ENCODE measurements at regions not wholly inside any gene's neighbourhood (a gene's known extent, or its start where the extent isn't known, plus 50 kb on each side); places are given as distances from the start of the nearest gene placed in this dataset.

- no peaks in the 10 kb centered on the region for H3K36me3 Mint-ChIP-seq (ENCODE audit: low read depth)
- DNase-seq (no peak), ATAC-seq (no peak)
- H3K9me3 Mint-ChIP-seq = peaks cover 3% of the 10 kb centered on the region
- peaks cover 38% of the 10 kb centered on the region for H3K27me3 Mint-ChIP-seq
- intact Hi-C loops (cut with micrococcal nuclease) = no loop called here
- POLR2A ChIA-PET = no interaction called here
- no peak for TF ChIP-seq CTCF (IDR thresholded peaks at IDR 0.05)
- CTCF ChIA-PET = no interaction called here
- no peaks in the 10 kb centered on the region for H3K4me1 Mint-ChIP-seq (ENCODE audit: low read depth)
- H3K27ac Mint-ChIP-seq = no peak overlapping the region
- no peak overlapping the region for H3K4me3 Mint-ChIP-seq
Measured at GRCh38 chr1:217091561-217091960, 368.3 kb upstream of the ESRRG start.

GRCh38 chr1:217090060-217090911 lies 367.1 kb upstream of the ESRRG start:
- Mint-ChIP-seq H3K36me3 (ENCODE audit: low read depth) (no peaks in the 10 kb centered on the region), H3K4me3 (no peak overlapping the region)

GRCh38 chr1:217089361-217090014 lies 366.3 kb upstream of the ESRRG start:
- ATAC-seq (no peak), DNase-seq (no peak)
- POLR2A ChIA-PET = no interaction called here
- CTCF ChIA-PET = no interaction called here
- Mint-ChIP-seq H3K4me1 (ENCODE audit: low read depth) (no peaks in the 10 kb centered on the region), H3K9me3 (peaks cover 3% of the 10 kb centered on the region), H3K27ac (no peak overlapping the region), H3K27me3 (peaks cover 38% of the 10 kb centered on the region), H3K36me3 (ENCODE audit: low read depth) (no peaks in the 10 kb centered on the region), H3K4me3 (no peak overlapping the region)
- intact Hi-C loops (cut with micrococcal nuclease) = no loop called here
- TF ChIP-seq CTCF (IDR thresholded peaks at IDR 0.05) = no peak

More at GRCh38 chr1:217090060-217090911, 367.1 kb upstream of the ESRRG start:
- no peaks in the 10 kb centered on the region for H3K4me1 Mint-ChIP-seq (ENCODE audit: low read depth)
- H3K27me3 Mint-ChIP-seq = peaks cover 38% of the 10 kb centered on the region
- DNase-seq (no peak), ATAC-seq (no peak)
- ChIA-PET POLR2A (no interaction called here), CTCF (no interaction called here)
- intact Hi-C loops (cut with micrococcal nuclease) = no loop called here
- TF ChIP-seq CTCF (IDR thresholded peaks at IDR 0.05) = no peak
- H3K9me3 Mint-ChIP-seq = peaks cover 3% of the 10 kb centered on the region
- no peak overlapping the region for H3K27ac Mint-ChIP-seq

- intact Hi-C loops (cut with micrococcal nuclease) = no loop called here
- no peak overlapping the region for H3K4me3 Mint-ChIP-seq
- H3K27ac Mint-ChIP-seq = no peak overlapping the region
- DNase-seq (no peak), ATAC-seq (no peak)
- POLR2A ChIA-PET = no interaction called here
- CTCF ChIA-PET = no interaction called here
- no peaks in the 10 kb centered on the region for H3K4me1 Mint-ChIP-seq (ENCODE audit: low read depth)
- peaks cover 3% of the 10 kb centered on the region for H3K9me3 Mint-ChIP-seq
- no peak for TF ChIP-seq CTCF (IDR thresholded peaks at IDR 0.05)
- H3K27me3 Mint-ChIP-seq = peaks cover 38% of the 10 kb centered on the region
- no peaks in the 10 kb centered on the region for H3K36me3 Mint-ChIP-seq (ENCODE audit: low read depth)
Measured at GRCh38 chr1:217088521-217089284, 365.5 kb upstream of the ESRRG start.

- ChIA-PET POLR2A (no interaction called here), CTCF (no interaction called here)
- Mint-ChIP-seq H3K4me1 (ENCODE audit: low read depth) (no peaks in the 10 kb centered on the region), H3K27me3 (peaks cover 38% of the 10 kb centered on the region), H3K4me3 (no peak overlapping the region), H3K9me3 (peaks cover 3% of the 10 kb centered on the region), H3K27ac (no peak overlapping the region), H3K36me3 (ENCODE audit: low read depth) (no peaks in the 10 kb centered on the region)
- no peak for ATAC-seq
- intact Hi-C loops (cut with micrococcal nuclease) = no loop called here
- no peak for TF ChIP-seq CTCF (IDR thresholded peaks at IDR 0.05)
- no peak for DNase-seq
Measured at GRCh38 chr1:217088011-217088410, 364.8 kb upstream of the ESRRG start.
